NB4 (cell line): ENCODE measurements at regions not wholly inside any gene's neighbourhood (a gene's known extent, or its start where the extent isn't known, plus 50 kb on each side); places are given as distances from the start of the nearest gene placed in this dataset.

Source experiments
- CTCF ChIP-seq: IDR thresholded peaks from one replicate; pipeline ENCODE4 v1.5.1; 2012; ENCODE audit warnings: low read depth, low read length
- POLR2A ChIP-seq: IDR thresholded peaks from 2 replicates; pipeline ENCODE4 v1.6.1; 2011; ENCODE audit warnings: mild to moderate bottlenecking; ENCODE audit not compliant: insufficient read length; ENCODE audit errors: extremely low read depth

DNA sequence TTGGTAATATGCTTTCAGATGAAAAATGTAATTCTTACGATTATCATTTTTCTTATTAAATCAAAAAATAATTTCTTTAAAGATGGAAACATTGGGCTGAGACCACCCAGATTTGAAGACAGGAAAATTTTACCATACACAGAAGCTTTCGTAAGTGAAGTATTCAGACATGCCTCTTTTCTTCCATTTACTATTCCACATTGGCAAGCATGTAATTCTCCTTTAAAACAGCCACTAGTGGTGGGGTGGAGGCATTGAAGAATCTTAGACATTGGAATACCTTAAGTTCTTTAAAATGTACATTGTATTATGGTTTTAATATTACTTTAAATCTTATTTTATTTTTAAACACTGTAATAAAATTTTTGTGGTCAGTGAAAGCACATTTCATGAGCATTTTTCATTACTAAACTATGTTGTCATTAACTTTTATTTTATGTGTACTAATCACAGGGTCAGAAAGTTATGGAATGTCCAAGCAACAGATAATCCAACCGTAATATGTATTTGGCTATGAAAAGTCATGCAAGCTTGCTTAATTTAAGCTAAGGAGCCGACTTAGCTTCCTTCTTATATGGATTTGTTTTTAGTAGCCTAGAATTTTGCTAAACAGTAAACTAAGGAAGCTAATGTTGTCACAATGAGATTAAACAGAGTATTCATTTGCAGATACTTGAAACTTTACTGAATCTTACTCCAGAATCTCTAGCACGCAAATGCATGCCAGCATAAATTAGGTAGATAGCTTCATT is 97.4 kb upstream of the ALDH1A1 start:
- TF ChIP-seq CTCF, result no peak
- TF ChIP-seq POLR2A, result no peak
